OCI-LY7 (cell line): ENCODE measurements at regions not wholly inside any gene's neighbourhood (a gene's known extent, or its start where the extent isn't known, plus 50 kb on each side); places are given as distances from the start of the nearest gene placed in this dataset.

Experiments
- CTCF ChIP-seq: fragments of 200-600 bp; sonication (generic); conservative IDR thresholded peaks from 2 replicates; pipeline ENCODE4 v1.5.1; 2014; ENCODE audit warnings: mild to moderate bottlenecking, antibody characterized with exemption, low read length, moderate library complexity, mixed read lengths
- EZH2phosphoT487 ChIP-seq: fragments of 200-600 bp; sonication (generic); IDR thresholded peaks from 2 replicates; pipeline ENCODE4 v1.6.1; 2018; ENCODE audit warnings: low read depth, borderline replicate concordance, mild to moderate bottlenecking, mixed run types, antibody characterized with exemption, low read length, moderate library complexity, mixed read lengths

- TF ChIP-seq CTCF (no peak), EZH2phosphoT487 (no peak)
Measured at GRCh38 chr14:56488306-56488705, 91.3 kb upstream of the TMEM260 start.
